ENCODE measurements at regions not wholly inside any gene's neighbourhood (a gene's known extent, or its start where the extent isn't known, plus 50 kb on each side); places are given as distances from the start of the nearest gene placed in this dataset.
"Not testable (repeated sequence)": the region's sequence is repeated elsewhere in the genome, so short reads cannot be mapped to it uniquely, and the experiment has no call there.

DNA sequence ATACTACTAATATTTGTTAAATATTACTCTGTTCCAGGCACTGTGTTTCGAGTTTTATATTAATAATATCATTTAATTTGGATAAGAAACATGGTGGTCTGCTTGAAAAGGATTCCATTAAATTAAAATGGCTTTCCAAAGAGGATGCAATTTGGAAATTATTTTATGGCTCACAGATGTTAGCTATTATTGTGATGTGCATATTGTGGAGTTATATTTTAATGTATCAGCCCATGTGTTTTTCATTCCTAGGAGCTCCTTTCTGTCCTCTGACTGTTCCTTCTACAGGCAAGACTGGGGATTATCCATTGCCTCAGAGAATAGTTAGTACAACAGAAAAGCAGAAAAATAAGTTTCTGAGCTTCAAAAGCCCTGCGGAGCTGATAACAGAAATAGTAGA is 376.7 kb upstream of the PDZRN3 start:
- H3K27me3 ChIP-seq (replicated peaks in 1 of 2; ENCODE audit: control insufficient read depth in 2 of 2, extremely low read depth in 1 of 2, insufficient read depth in 2 of 2, low read length in 1 of 2): no peaks in the 10 kb centered on the region
- no peak overlapping the region for H3K4me3 Mint-ChIP-seq
- no peak overlapping the region for H3K27ac Mint-ChIP-seq
- H3K4me3 ChIP-seq (ENCODE audit: control insufficient read depth in 1 of 2, extremely low read depth in 1 of 2, low read length in 1 of 2): no peak overlapping the region
- H3K36me3 ChIP-seq (ENCODE audit: control insufficient read depth in 2 of 2, extremely low read depth in 1 of 2, insufficient read depth in 1 of 2, low read length in 1 of 2): no peaks in the 10 kb centered on the region
- ATAC-seq (replicated peaks in 1 of 4): no peak
- ChIA-PET POLR2A (no interaction called here), CTCF (no interaction called here)
- H3K27ac ChIP-seq (ENCODE audit: low read length): no peak overlapping the region
- no peaks in the 10 kb centered on the region for H3K27me3 Mint-ChIP-seq
- peaks cover 5 to 21% (median 19%) of the 10 kb centered on the region in 3 donors for H3K9me3 Mint-ChIP-seq
- H3K9me3 ChIP-seq: no peaks in the 10 kb centered on the region
- no peaks in the 10 kb centered on the region for H3K36me3 Mint-ChIP-seq
- no peaks in the 10 kb centered on the region for H3K4me1 ChIP-seq (ENCODE audit: control insufficient read depth in 1 of 2, extremely low read depth in 1 of 2, insufficient read depth in 2 of 2, low read length in 2 of 2)
- WGBS (ENCODE audit: insufficient coverage): no CpG with 5 or more reads among the region's 2 CpGs
- no peaks in the 10 kb centered on the region for H3K4me1 Mint-ChIP-seq
- DNase-seq: no peak

GRCh38 chr3:74000725-74001124 is 376.0 kb upstream of the PDZRN3 start:
- ChIA-PET POLR2A (no interaction called here), CTCF (no interaction called here)
- H3K36me3 Mint-ChIP-seq: no peaks in the 10 kb centered on the region
- H3K36me3 ChIP-seq (ENCODE audit: control insufficient read depth in 2 of 2, extremely low read depth in 1 of 2, insufficient read depth in 1 of 2, low read length in 1 of 2): no peaks in the 10 kb centered on the region
- no CpG with 5 or more reads among the region's 1 CpG for WGBS (ENCODE audit: insufficient coverage)
- H3K9me3 Mint-ChIP-seq: peaks cover 2 to 21% (median 16%) of the 10 kb centered on the region in 3 donors
- H3K4me3 Mint-ChIP-seq: no peak overlapping the region
- ATAC-seq (replicated peaks in 1 of 4) (no peak), DNase-seq (no peak)
- H3K27ac ChIP-seq (ENCODE audit: low read length): no peak overlapping the region
- no peaks in the 10 kb centered on the region for H3K4me1 Mint-ChIP-seq
- H3K4me3 ChIP-seq (ENCODE audit: control insufficient read depth in 1 of 2, extremely low read depth in 1 of 2, low read length in 1 of 2): no peak overlapping the region
- no peaks in the 10 kb centered on the region for H3K9me3 ChIP-seq
- no peaks in the 10 kb centered on the region for H3K27me3 Mint-ChIP-seq
- no peaks in the 10 kb centered on the region for H3K4me1 ChIP-seq (ENCODE audit: control insufficient read depth in 1 of 2, extremely low read depth in 1 of 2, insufficient read depth in 2 of 2, low read length in 2 of 2)
- no peaks in the 10 kb centered on the region for H3K27me3 ChIP-seq (replicated peaks in 1 of 2; ENCODE audit: control insufficient read depth in 2 of 2, extremely low read depth in 1 of 2, insufficient read depth in 2 of 2, low read length in 1 of 2)
- H3K27ac Mint-ChIP-seq: no peak overlapping the region

DNA sequence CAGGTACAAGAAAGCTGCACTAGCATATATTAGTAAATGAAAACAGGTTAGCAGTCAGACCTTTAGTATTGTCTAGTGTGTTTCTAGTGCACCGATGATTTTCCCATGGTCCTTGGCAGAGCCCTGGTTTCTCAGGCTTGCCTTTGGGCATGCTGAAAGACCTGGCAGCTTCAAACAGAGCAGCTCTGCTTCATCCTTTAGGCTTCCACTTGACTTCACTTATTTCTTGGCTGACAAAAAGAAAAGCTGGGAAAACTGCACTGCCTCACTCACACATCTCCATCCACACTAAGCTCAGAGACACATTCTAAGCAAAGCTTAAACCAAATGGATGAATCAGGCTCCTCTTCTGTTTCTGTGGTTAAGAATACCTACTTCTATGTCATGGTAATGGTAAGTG is 374.8 kb upstream of the PDZRN3 start:
- 100% methylated on average over 1 of the region's 1 CpG for WGBS (ENCODE audit: insufficient coverage)
- no peak overlapping the region for H3K27ac Mint-ChIP-seq
- CTCF ChIA-PET: no interaction called here

GRCh38 chr3:73990691-73991090 is 365.9 kb upstream of the PDZRN3 start:
- peaks cover 9 to 21% (median 18%) of the 10 kb centered on the region in 3 donors for H3K9me3 Mint-ChIP-seq

More for the DNA sequence above, 374.8 kb upstream of the PDZRN3 start:
- POLR2A ChIA-PET: interaction anchor here in 1 of 2 donors (0.6 kb wide), 1 partner anchor 35 kb away, joined by 3 read pairs; no protein-coding TSS in a partner anchor
- Mint-ChIP-seq H3K27me3 (no peaks in the 10 kb centered on the region), H3K36me3 (no peaks in the 10 kb centered on the region), H3K9me3 (peaks cover 0 to 24% (median 15%) of the 10 kb centered on the region in 3 donors), H3K4me3 (no peak overlapping the region), H3K4me1 (no peaks in the 10 kb centered on the region)
- Histone ChIP-seq H3K9me3 (no peaks in the 10 kb centered on the region), H3K27me3 (replicated peaks in 1 of 2; ENCODE audit: control insufficient read depth in 2 of 2, extremely low read depth in 1 of 2, insufficient read depth in 2 of 2, low read length in 1 of 2) (no peaks in the 10 kb centered on the region), H3K4me3 (ENCODE audit: control insufficient read depth in 1 of 2, extremely low read depth in 1 of 2, low read length in 1 of 2) (no peak overlapping the region), H3K36me3 (ENCODE audit: control insufficient read depth in 2 of 2, extremely low read depth in 1 of 2, insufficient read depth in 1 of 2, low read length in 1 of 2) (no peaks in the 10 kb centered on the region), H3K4me1 (ENCODE audit: control insufficient read depth in 1 of 2, extremely low read depth in 1 of 2, insufficient read depth in 2 of 2, low read length in 2 of 2) (no peaks in the 10 kb centered on the region), H3K27ac (ENCODE audit: low read length) (no peak overlapping the region)
- DNase-seq (no peak), ATAC-seq (replicated peaks in 1 of 4) (no peak)

DNA sequence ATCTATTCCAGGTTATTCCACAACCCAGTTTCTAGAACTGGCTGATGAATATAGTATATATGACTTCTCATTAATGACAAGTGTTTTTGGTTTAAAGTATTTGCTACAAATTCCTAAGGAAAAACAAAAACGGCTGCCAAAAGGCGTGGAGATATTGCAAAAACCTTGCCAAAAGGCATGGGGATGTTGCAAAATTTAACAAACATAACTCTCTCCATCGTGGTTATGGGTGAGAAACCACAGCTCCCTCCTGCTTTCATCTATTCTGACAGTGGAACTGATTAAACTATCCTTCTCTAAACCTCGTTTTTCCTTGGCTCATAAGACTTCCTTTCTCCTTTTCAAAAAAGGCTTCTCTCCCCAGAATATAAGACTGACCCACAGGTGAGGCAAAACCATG is 342.0 kb upstream of the PDZRN3 start:
- Histone ChIP-seq H3K27ac (ENCODE audit: low read length) (no peak overlapping the region), H3K4me3 (ENCODE audit: control insufficient read depth in 1 of 2, extremely low read depth in 1 of 2, low read length in 1 of 2) (no peak overlapping the region), H3K4me1 (ENCODE audit: control insufficient read depth in 1 of 2, extremely low read depth in 1 of 2, insufficient read depth in 2 of 2, low read length in 2 of 2) (no peaks in the 10 kb centered on the region), H3K36me3 (ENCODE audit: control insufficient read depth in 2 of 2, extremely low read depth in 1 of 2, insufficient read depth in 1 of 2, low read length in 1 of 2) (no peaks in the 10 kb centered on the region), H3K27me3 (replicated peaks in 1 of 2; ENCODE audit: control insufficient read depth in 2 of 2, extremely low read depth in 1 of 2, insufficient read depth in 2 of 2, low read length in 1 of 2) (no peaks in the 10 kb centered on the region), H3K9me3 (no peaks in the 10 kb centered on the region)
- ChIA-PET CTCF (no interaction called here), POLR2A (no interaction called here)
- H3K27me3 Mint-ChIP-seq: no peaks in the 10 kb centered on the region
- no peaks in the 10 kb centered on the region for H3K4me1 Mint-ChIP-seq
- 0% methylated on average over 1 of the region's 4 CpGs for WGBS (ENCODE audit: insufficient coverage)
- H3K4me3 Mint-ChIP-seq: no peak overlapping the region
- peaks cover 6 to 33% (median 15%) of the 10 kb centered on the region in 3 donors for H3K9me3 Mint-ChIP-seq
- DNase-seq (no peak), ATAC-seq (replicated peaks in 1 of 4) (no peak)
- H3K36me3 Mint-ChIP-seq: no peaks in the 10 kb centered on the region
- no peak overlapping the region for H3K27ac Mint-ChIP-seq

More at GRCh38 chr3:73990691-73991090, 365.9 kb upstream of the PDZRN3 start:
- CTCF ChIA-PET; H3K4me3 ChIP-seq (ENCODE audit: control insufficient read depth in 1 of 2, extremely low read depth in 1 of 2, low read length in 1 of 2); H3K27ac Mint-ChIP-seq; H3K9me3 ChIP-seq; H3K27ac ChIP-seq (ENCODE audit: low read length); H3K4me1 ChIP-seq (ENCODE audit: control insufficient read depth in 1 of 2, extremely low read depth in 1 of 2, insufficient read depth in 2 of 2, low read length in 2 of 2); POLR2A ChIA-PET; ATAC-seq (replicated peaks in 1 of 4); DNase-seq; H3K27me3 Mint-ChIP-seq; H3K4me3 Mint-ChIP-seq; H3K27me3 ChIP-seq (replicated peaks in 1 of 2; ENCODE audit: control insufficient read depth in 2 of 2, extremely low read depth in 1 of 2, insufficient read depth in 2 of 2, low read length in 1 of 2); H3K36me3 ChIP-seq (ENCODE audit: control insufficient read depth in 2 of 2, extremely low read depth in 1 of 2, insufficient read depth in 1 of 2, low read length in 1 of 2); H3K4me1 Mint-ChIP-seq; H3K36me3 Mint-ChIP-seq: not testable (repeated sequence)
- whole genome bisulfite sequencing (ENCODE audit: insufficient coverage): 96% methylated on average over 14 of the region's 19 CpGs

DNA sequence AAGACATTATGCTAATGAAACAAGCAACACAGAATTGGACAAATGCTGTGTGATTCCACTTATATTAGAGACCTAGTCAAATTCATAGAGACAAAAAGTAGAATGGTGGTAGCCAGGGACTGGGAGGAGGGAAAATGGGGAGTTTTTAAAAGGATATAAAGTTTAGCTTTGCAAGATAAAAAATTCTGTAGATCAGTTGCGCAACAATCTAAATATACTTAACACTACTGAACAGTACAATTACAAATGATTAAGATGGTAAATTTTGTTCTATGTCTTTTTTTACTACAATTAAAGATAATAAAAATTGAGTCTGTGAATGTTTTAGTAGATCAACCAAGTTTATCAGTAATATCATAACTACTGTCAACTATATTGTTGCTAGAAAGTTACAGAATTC is 340.1 kb upstream of the PDZRN3 start:
- Mint-ChIP-seq H3K9me3 (peaks cover 6 to 32% (median 20%) of the 10 kb centered on the region in 3 donors), H3K4me3 (no peak overlapping the region), H3K27ac (no peak overlapping the region), H3K36me3 (no peaks in the 10 kb centered on the region), H3K4me1 (no peaks in the 10 kb centered on the region), H3K27me3 (no peaks in the 10 kb centered on the region)
- DNase-seq: no peak
- ChIA-PET CTCF (no interaction called here), POLR2A (no interaction called here)
- no peak overlapping the region for H3K27ac ChIP-seq (ENCODE audit: low read length)
- no peaks in the 10 kb centered on the region for H3K4me1 ChIP-seq (ENCODE audit: control insufficient read depth in 1 of 2, extremely low read depth in 1 of 2, insufficient read depth in 2 of 2, low read length in 2 of 2)
- no peaks in the 10 kb centered on the region for H3K27me3 ChIP-seq (replicated peaks in 1 of 2; ENCODE audit: control insufficient read depth in 2 of 2, extremely low read depth in 1 of 2, insufficient read depth in 2 of 2, low read length in 1 of 2)
- ATAC-seq (replicated peaks in 1 of 4): no peak
- H3K9me3 ChIP-seq: no peaks in the 10 kb centered on the region
- no peaks in the 10 kb centered on the region for H3K36me3 ChIP-seq (ENCODE audit: control insufficient read depth in 2 of 2, extremely low read depth in 1 of 2, insufficient read depth in 1 of 2, low read length in 1 of 2)
- H3K4me3 ChIP-seq (ENCODE audit: control insufficient read depth in 1 of 2, extremely low read depth in 1 of 2, low read length in 1 of 2): no peak overlapping the region
- no CpG with 5 or more reads among the region's 1 CpG for WGBS (ENCODE audit: insufficient coverage)

- Mint-ChIP-seq H3K27ac (no peak overlapping the region), H3K27me3 (no peaks in the 10 kb centered on the region), H3K4me1 (no peaks in the 10 kb centered on the region), H3K9me3 (peaks cover 16 to 17% (median 17%) of the 10 kb centered on the region in 3 donors), H3K36me3 (no peaks in the 10 kb centered on the region), H3K4me3 (no peak overlapping the region)
- Histone ChIP-seq H3K27me3 (replicated peaks in 1 of 2; ENCODE audit: control insufficient read depth in 2 of 2, extremely low read depth in 1 of 2, insufficient read depth in 2 of 2, low read length in 1 of 2) (no peaks in the 10 kb centered on the region), H3K4me1 (ENCODE audit: control insufficient read depth in 1 of 2, extremely low read depth in 1 of 2, insufficient read depth in 2 of 2, low read length in 2 of 2) (no peaks in the 10 kb centered on the region), H3K27ac (ENCODE audit: low read length) (no peak overlapping the region), H3K36me3 (ENCODE audit: control insufficient read depth in 2 of 2, extremely low read depth in 1 of 2, insufficient read depth in 1 of 2, low read length in 1 of 2) (no peaks in the 10 kb centered on the region), H3K9me3 (no peaks in the 10 kb centered on the region), H3K4me3 (ENCODE audit: control insufficient read depth in 1 of 2, extremely low read depth in 1 of 2, low read length in 1 of 2) (no peak overlapping the region)
- WGBS (ENCODE audit: insufficient coverage): no CpG with 5 or more reads among the region's 2 CpGs
- ChIA-PET CTCF (no interaction called here), POLR2A (no interaction called here)
- ATAC-seq (replicated peaks in 1 of 4) (no peak), DNase-seq (no peak)
Observed at GRCh38 chr3:73955494-73956070, 330.8 kb upstream of the PDZRN3 start.
